ENCODE measurements at regions not wholly inside any gene's neighbourhood (a gene's known extent, or its start where the extent isn't known, plus 50 kb on each side); places are given as distances from the start of the nearest gene placed in this dataset.

DNA sequence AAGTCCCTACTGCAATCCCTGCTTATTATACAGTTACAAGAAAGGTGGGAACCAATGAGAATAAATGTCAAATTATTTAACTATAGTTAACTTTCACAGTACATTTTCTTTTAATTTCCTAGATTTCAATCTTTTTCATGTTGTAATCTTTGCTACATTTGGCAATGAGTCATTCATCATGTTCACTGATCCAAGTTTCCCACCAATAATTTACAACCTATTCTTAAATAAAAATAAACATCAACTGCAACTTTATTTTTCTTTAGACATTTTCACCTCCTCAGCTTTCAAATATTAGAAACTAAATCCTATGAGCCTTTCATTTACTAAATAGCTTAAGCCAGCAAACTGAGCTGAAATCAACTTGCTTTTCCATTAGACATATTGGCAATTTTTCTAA is 541.3 kb upstream of the BTBD3 start:
- H3K27ac ChIP-seq = peak overlapping the region in 17 of 21 experiments; percentile 5 to 84 (median 65)
- no peak overlapping the region for H3K4me3 ChIP-seq

DNA sequence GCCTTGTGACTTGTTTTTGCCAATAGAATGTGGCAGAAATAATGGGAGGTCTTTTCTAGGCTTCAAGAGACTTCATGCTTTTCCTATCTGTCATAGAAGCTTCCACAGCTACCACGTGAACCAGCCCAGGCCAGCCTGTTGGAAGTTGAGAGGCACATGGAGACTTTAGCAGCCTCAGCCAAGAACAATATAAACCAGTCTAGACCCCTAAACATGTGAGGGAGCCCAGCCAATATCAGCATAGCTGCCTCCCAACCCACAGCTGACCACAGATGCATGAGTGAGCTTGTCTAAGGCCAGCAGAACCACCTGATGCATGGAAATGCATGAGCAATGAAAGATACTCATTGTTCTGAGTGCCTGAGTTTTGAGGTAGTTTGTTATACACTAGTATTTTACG is 540.7 kb upstream of the BTBD3 start:
- H3K27ac ChIP-seq = peak overlapping the region in 10 of 21 experiments; percentile 11 to 84 (median 62)

GRCh38 chr20:11377761-11378160 is 539.9 kb upstream of the BTBD3 start:
- Histone ChIP-seq H3K4me3 (no peak overlapping the region), H3K27ac (peak overlapping the region in 1 of 21 experiments; percentile 73)

More for the DNA sequence above, 540.7 kb upstream of the BTBD3 start:
- H3K4me3 ChIP-seq = no peak overlapping the region

GRCh38 chr20:11378252-11378651 is 539.4 kb upstream of the BTBD3 start:
- no peak overlapping the region for H3K4me3 ChIP-seq

GRCh38 chr20:11379257-11380011 is 538.3 kb upstream of the BTBD3 start:
- H3K4me3 ChIP-seq = no peak overlapping the region
- peak overlapping the region in 1 of 21 experiments; percentile 30 for H3K27ac ChIP-seq

More at GRCh38 chr20:11378252-11378651, 539.4 kb upstream of the BTBD3 start:
- no peak overlapping the region for H3K27ac ChIP-seq

DNA sequence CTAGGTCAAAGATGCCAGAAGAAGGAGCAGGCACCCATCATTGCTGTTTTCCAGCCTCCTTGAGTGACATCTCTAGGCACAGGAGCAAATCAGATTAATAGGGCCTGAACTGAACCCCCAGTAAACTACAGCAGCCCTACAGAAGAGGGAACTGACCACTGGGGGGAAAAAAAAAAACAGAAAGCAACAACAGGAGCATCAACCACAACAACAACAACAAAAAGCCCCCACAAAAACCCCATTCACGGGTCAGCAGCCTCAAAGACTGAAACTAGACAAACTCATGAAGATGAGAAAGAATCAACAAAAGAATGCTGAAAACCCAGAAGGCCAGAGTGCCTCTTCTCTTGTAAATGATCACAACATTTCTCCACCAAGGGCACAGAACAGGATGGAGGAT is 537.4 kb upstream of the BTBD3 start:
- no peak overlapping the region for H3K27ac ChIP-seq
- H3K4me3 ChIP-seq = no peak overlapping the region

GRCh38 chr20:11387189-11387754 is 530.4 kb upstream of the BTBD3 start:
- Histone ChIP-seq H3K27ac (peak overlapping the region in 1 of 21 experiments; percentile 2), H3K4me3 (no peak overlapping the region)

DNA sequence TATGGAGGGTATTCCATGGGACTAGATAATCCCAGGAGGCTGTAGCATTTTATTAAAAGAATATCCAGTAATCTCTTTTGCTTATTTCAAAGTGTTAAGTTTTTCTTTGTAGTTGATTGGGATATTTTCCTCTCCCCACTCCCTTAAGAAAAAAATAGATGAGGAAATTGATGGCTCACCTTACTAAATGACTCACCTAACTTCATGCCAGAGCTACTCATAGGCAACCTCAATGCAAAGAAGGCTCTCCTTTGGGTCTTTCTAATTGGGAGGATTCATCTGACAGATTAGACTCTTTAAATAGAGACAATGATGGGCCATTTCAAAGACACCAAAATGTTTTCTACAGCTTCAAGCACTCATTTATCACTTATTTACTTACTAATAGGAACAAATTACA is 528.5 kb upstream of the BTBD3 start:
- Histone ChIP-seq H3K27ac (peak overlapping the region in 2 of 21 experiments; percentile 31 to 38), H3K4me3 (no peak overlapping the region)

GRCh38 chr20:11391591-11391990 is 526.1 kb upstream of the BTBD3 start:
- no peak overlapping the region for H3K4me3 ChIP-seq
- no peak overlapping the region for H3K27ac ChIP-seq

DNA sequence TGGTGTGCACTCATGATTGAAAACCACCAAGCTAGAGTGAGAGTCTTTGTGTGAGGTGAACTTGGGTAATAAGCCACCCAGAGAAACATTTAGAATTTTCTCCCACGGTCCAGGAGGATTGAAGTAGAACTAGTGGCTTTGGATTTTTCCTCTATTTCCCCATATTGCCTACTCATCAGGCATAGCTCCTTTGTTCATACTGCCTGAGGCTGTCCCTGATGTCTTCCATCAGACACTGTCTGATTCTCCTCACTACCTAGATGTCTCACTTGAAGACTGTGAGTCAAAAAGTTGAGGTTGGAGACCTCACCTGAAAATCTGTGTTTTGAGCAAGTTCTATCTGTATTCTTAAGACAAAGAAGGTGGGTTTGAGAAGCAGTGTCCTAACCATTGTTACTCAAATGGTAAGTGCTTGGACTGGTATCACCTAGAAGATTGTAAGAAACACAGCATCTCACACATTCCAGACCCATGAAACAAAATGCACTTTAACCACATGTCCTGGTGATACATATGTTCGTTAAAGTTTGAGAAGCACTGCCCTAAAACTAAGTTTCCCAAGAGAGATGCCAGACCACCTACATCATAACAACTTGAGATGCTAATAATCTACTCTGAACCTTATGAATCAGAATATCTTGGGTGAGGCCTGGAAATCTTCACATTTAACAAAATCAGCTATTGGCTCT is 523.4 kb upstream of the BTBD3 start:
- H3K27ac ChIP-seq = peak overlapping the region in 1 of 21 experiments; percentile 63
- H3K4me3 ChIP-seq = no peak overlapping the region

GRCh38 chr20:11395581-11395980 is 522.1 kb upstream of the BTBD3 start:
- Histone ChIP-seq H3K27ac (peak overlapping the region in 1 of 21 experiments; percentile 63), H3K4me3 (no peak overlapping the region)

GRCh38 chr20:11401988-11402387 is 515.7 kb upstream of the BTBD3 start:
- Histone ChIP-seq H3K27ac (no peak overlapping the region), H3K4me3 (no peak overlapping the region)

DNA sequence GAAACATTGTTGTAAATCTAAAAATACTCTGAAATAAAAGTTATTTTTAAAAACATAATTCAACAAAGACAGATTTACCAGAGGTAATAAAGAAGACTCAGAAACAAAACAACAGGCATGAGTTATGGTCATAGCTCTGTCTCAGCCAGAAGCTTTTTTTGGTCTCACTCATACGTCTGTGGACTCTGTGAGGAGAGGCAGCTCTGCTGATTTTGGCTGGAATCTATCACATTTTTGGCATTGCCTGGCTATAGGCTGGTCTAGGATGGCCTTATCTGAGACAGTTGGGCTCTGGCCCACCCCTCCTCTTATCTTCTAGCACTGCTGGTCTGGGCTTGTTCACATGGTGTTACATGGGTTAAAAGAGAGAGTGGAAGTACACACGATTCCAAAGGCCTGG is 514.0 kb upstream of the BTBD3 start:
- H3K27ac ChIP-seq = peak overlapping the region in 1 of 21 experiments; percentile 20
- no peak overlapping the region for H3K4me3 ChIP-seq

DNA sequence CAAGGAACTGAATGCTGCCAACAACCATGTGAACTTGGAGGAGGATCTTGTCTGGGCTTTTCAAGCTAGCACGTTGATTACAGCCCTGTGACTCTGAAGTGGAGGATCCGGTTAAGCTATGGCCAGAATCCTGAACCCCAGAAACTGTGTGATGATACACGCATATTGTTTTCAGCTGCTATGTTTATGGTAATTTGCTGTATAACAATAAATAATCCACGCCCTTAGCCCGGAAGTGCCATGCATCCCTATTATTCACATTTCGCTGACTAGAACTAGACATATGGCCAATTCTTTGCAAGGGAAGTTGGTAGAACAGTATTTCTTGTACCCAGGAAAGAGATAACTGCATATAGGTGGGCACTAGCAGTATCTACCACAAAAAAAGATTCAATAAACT is 510.8 kb upstream of the BTBD3 start:
- peak overlapping the region in 7 of 21 experiments; percentile 3 to 47 (median 15) for H3K27ac ChIP-seq
- H3K4me3 ChIP-seq = no peak overlapping the region

DNA sequence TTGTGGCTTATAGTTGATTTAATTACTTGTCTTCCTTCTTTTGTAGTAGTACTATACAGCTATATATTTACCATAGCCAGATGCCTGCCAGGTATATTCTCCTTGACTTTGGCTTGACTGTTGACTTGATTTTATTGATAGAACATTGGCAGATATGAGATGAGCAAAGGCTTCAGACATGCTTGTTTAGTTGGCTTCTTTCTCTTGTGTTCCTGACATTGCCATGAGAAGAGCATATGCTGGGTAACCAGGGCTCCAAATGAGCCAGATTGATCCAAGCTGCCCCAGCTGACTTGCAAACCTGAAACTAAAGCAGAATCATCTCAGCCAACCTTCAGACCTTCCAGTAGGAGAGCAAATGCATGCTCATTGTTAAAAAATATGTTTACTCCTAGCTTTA is 508.1 kb upstream of the BTBD3 start:
- H3K4me3 ChIP-seq = no peak overlapping the region
- H3K27ac ChIP-seq = no peak overlapping the region

DNA sequence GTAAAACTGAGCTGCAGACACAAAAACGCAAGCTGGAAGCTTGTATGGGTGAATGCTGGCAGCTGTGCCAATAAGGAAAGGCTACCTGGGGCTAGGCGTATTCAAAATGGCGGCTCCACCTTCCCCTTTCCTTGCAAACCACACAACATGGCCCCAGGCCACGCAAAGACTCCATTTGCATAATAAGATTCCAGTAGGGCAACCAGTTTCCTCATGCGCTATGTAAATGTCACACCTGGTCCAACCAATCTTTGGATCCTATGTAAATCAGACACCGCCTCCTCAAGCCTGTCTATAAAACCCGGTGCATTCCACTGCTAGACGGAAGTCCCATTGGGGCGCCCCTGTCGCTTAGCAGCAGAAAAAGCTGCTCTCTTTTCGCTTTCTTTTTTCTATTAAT is 505.9 kb upstream of the BTBD3 start:
- Histone ChIP-seq H3K27ac (no peak overlapping the region), H3K4me3 (no peak overlapping the region)

GRCh38 chr20:11426948-11427347 is 490.7 kb upstream of the BTBD3 start:
- Histone ChIP-seq H3K4me3 (no peak overlapping the region), H3K27ac (no peak overlapping the region)

GRCh38 chr20:11429168-11429567 is 488.5 kb upstream of the BTBD3 start:
- Histone ChIP-seq H3K27ac (no peak overlapping the region), H3K4me3 (no peak overlapping the region)

GRCh38 chr20:11429889-11430519 is 487.7 kb upstream of the BTBD3 start:
- no peak overlapping the region for H3K4me3 ChIP-seq
- H3K27ac ChIP-seq = no peak overlapping the region

DNA sequence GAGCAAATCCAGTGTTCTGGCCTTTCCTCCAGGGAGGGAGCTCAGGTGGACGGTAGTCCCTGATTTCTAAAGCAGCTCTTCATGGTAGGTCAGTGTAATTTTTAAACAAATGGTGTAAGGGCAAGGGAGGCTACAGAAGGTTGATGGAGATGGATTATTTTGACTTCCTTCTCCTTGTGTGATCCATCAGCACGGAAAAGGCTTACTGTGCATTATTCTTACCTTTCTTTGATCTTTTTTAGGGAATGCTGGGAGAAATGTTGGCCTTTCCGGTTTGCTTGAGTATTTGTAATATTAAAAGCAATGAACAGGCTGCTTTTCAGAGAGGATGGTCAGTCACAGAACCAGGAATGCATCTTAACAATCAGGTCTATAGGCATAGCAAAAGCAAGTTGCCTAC is 487.0 kb upstream of the BTBD3 start:
- Histone ChIP-seq H3K4me3 (no peak overlapping the region), H3K27ac (no peak overlapping the region)

Measured in skin epidermis (tissue), 12 donors.